H9 (cell line): ENCODE measurements at regions not wholly inside any gene's neighbourhood (a gene's known extent, or its start where the extent isn't known, plus 50 kb on each side); places are given as distances from the start of the nearest gene placed in this dataset.

Experiments
- DNase-seq: peaks from one replicate; pipeline ENCODE4 v3.0.0-alpha.2; 2017
- H2AFZ ChIP-seq: one replicate; pipeline ENCODE4 v1.6.1; 2013; ENCODE audit warnings: mild to moderate bottlenecking, low read length, control low read depth, moderate library complexity
- H2AK5ac ChIP-seq: 2 replicates; pipeline ENCODE4 v1.6.1; 2013; ENCODE audit warnings: low read length, control low read depth, mixed read lengths; ENCODE audit not compliant: insufficient read length
- H2BK120ac ChIP-seq: one replicate; pipeline ENCODE4 v1.6.1; 2013; ENCODE audit warnings: low read depth, mild to moderate bottlenecking, low read length, control low read depth, inconsistent platforms; ENCODE audit not compliant: poor library complexity, severe bottlenecking
- H2BK12ac ChIP-seq: 2 replicates; pipeline ENCODE4 v1.6.1; 2013; ENCODE audit warnings: low read length, control low read depth, mixed read lengths, low read depth; ENCODE audit not compliant: insufficient read length
- H2BK15ac ChIP-seq: 2 replicates; pipeline ENCODE4 v1.6.1; 2013; ENCODE audit warnings: low read depth, low read length, control low read depth
- H2BK20ac ChIP-seq: one replicate; pipeline ENCODE4 v1.6.1; 2013; ENCODE audit warnings: low read depth, mild to moderate bottlenecking, low read length, control low read depth, inconsistent platforms; ENCODE audit not compliant: poor library complexity, severe bottlenecking
- H2BK5ac ChIP-seq: 2 replicates; pipeline ENCODE4 v1.6.1; 2013; ENCODE audit warnings: low read length, control low read depth, mixed read lengths; ENCODE audit not compliant: insufficient read length
- H3K14ac ChIP-seq: 2 replicates; pipeline ENCODE4 v1.6.1; 2013; ENCODE audit warnings: low read length, control low read depth; ENCODE audit not compliant: insufficient read depth
- H3K18ac ChIP-seq: 2 replicates; pipeline ENCODE4 v1.6.1; 2013; ENCODE audit warnings: low read depth, mild to moderate bottlenecking, mixed read lengths, low read length, control low read depth; ENCODE audit not compliant: insufficient read length
- H3K23ac ChIP-seq: 2 replicates; pipeline ENCODE4 v1.6.1; 2013; ENCODE audit warnings: low read length, control low read depth, mixed read lengths, low read depth; ENCODE audit not compliant: insufficient read length
- H3K23me2 ChIP-seq: 2 replicates; pipeline ENCODE4 v1.6.1; 2013; ENCODE audit warnings: low read depth, mild to moderate bottlenecking, mixed read lengths, low read length, control low read depth; ENCODE audit not compliant: insufficient read length, poor library complexity, severe bottlenecking
- H3K27ac ChIP-seq: 2 replicates; pipeline ENCODE4 v1.5.1; 2013; ENCODE audit warnings: low read length, control low read depth, mixed read lengths, low read depth; ENCODE audit not compliant: insufficient read length
- H3K27me3 ChIP-seq: 2 replicates; pipeline ENCODE4 v1.6.1; 2013; ENCODE audit warnings: low read length, control low read depth, inconsistent platforms; ENCODE audit not compliant: insufficient read depth
- H3K4ac ChIP-seq: 2 replicates; pipeline ENCODE4 v1.6.1; 2013; ENCODE audit warnings: low read depth, mild to moderate bottlenecking, control low read depth, inconsistent platforms, low read length, moderate library complexity
- H3K4me1 ChIP-seq: 2 replicates; pipeline ENCODE4 v1.6.1; 2013; ENCODE audit warnings: low read length, control low read depth, inconsistent platforms; ENCODE audit not compliant: insufficient read depth
- H3K4me2 ChIP-seq: 2 replicates; pipeline ENCODE4 v1.6.1; 2013; ENCODE audit warnings: low read length, control low read depth, mixed read lengths; ENCODE audit not compliant: insufficient read length, insufficient read depth
- H3K56ac ChIP-seq: 2 replicates; pipeline ENCODE4 v1.6.1; 2013; ENCODE audit warnings: low read depth, mild to moderate bottlenecking, mixed read lengths, low read length, control low read depth; ENCODE audit not compliant: insufficient read length
- H3K79me1 ChIP-seq: 2 replicates; pipeline ENCODE4 v1.6.1; 2013; ENCODE audit warnings: low read depth, mild to moderate bottlenecking, moderate library complexity, low read length, control low read depth, inconsistent platforms; ENCODE audit not compliant: insufficient read depth, poor library complexity, severe bottlenecking
- H3K79me2 ChIP-seq: 2 replicates; pipeline ENCODE4 v1.6.1; 2013; ENCODE audit warnings: low read length, control low read depth, inconsistent platforms; ENCODE audit not compliant: insufficient read depth
- H3K9ac ChIP-seq: 2 replicates; pipeline ENCODE4 v1.6.1; 2013; ENCODE audit warnings: low read length, control low read depth, mixed read lengths; ENCODE audit not compliant: insufficient read length; ENCODE audit errors: extremely low read depth
- H3K9me3 ChIP-seq: one replicate; pipeline ENCODE4 v1.6.1; 2013; ENCODE audit warnings: low read depth, low read length, inconsistent platforms; ENCODE audit not compliant: control insufficient read depth
- H3T11ph ChIP-seq: one replicate; pipeline ENCODE4 v1.6.1; 2013; ENCODE audit warnings: mild to moderate bottlenecking, low read length, control low read depth, inconsistent platforms
- H4K20me1 ChIP-seq: one replicate; pipeline ENCODE4 v1.6.1; 2013; ENCODE audit not compliant: control insufficient read depth, insufficient read length, insufficient read depth
- H4K5ac ChIP-seq: 2 replicates; pipeline ENCODE4 v1.6.1; 2013; ENCODE audit warnings: low read depth, mild to moderate bottlenecking, mixed read lengths, low read length, control low read depth; ENCODE audit not compliant: insufficient read length
- H4K8ac ChIP-seq: replicated peaks from 2 replicates; pipeline ENCODE4 v1.6.1; 2013; ENCODE audit warnings: low read length, control low read depth, mixed read lengths, low read depth; ENCODE audit not compliant: insufficient read length
- H4K91ac ChIP-seq: 2 replicates; pipeline ENCODE4 v1.6.1; 2013; ENCODE audit warnings: low read depth, mild to moderate bottlenecking, moderate library complexity, mixed read lengths, low read length, control low read depth; ENCODE audit not compliant: insufficient read length
- H3K27ac Mint-ChIP-seq, 3 experiments: 2 replicates in 2 of 3; 3 replicates in 1 of 3; pipeline ENCODE4 v1.8.0; 2020 to 2021; ENCODE audit warnings: mixed read lengths in 3 of 3, mild to moderate bottlenecking in 1 of 3, moderate library complexity in 1 of 3
- H3K27me3 Mint-ChIP-seq: 2 replicates; pipeline ENCODE4 v1.8.0; 2021; ENCODE audit warnings: low read depth, mild to moderate bottlenecking, moderate library complexity, mixed read lengths
- H3K36me3 Mint-ChIP-seq, 3 experiments: 2 replicates in 2 of 3; 3 replicates in 1 of 3; pipeline ENCODE4 v1.8.0; 2020 to 2021; ENCODE audit warnings: low read depth in 3 of 3, mixed read lengths in 3 of 3; ENCODE audit not compliant: insufficient read depth in 1 of 3
- H3K4me1 Mint-ChIP-seq, 2 experiments: 2 replicates each; pipeline ENCODE4 v1.8.0; 2020; ENCODE audit warnings: mixed read lengths in 2 of 2
- H3K4me3 Mint-ChIP-seq, 2 experiments: 2 replicates in 1 of 2; 3 replicates in 1 of 2; pipeline ENCODE4 v1.8.0; 2020 to 2021; ENCODE audit warnings: mild to moderate bottlenecking in 2 of 2, mixed read lengths in 2 of 2, moderate library complexity in 1 of 2
- H3K9me3 Mint-ChIP-seq, 2 experiments: 2 replicates in 1 of 2; 3 replicates in 1 of 2; pipeline ENCODE4 v1.8.0; 2020; ENCODE audit warnings: mild to moderate bottlenecking in 2 of 2, mixed read lengths in 2 of 2, moderate library complexity in 1 of 2
- CTCF ChIP-seq: fragments of 200-600 bp; sonication (generic); conservative IDR thresholded peaks from 3 replicates; pipeline ENCODE4 v1.8.0; 2021; ENCODE audit warnings: antibody characterized with exemption, mild to moderate bottlenecking
- WGBS: extraction: QIAGEN DNeasy Blood & Tissue Kit; methylation state at CpG from one replicate; pipeline ENCODE4 v1.1.7; 2013; ENCODE audit warnings: missing lambda C conversion rate, low lambda C conversion rate, mixed read lengths; ENCODE audit not compliant: insufficient read length; ENCODE audit errors: extremely low coverage; 5-methylcytosine and 5-hydroxymethylcytosine counted together

GRCh38 chr6:81126150-81126549 lies 626.3 kb downstream of the TENT5A start:
- DNase-seq = no peak
- H3K9me3 Mint-ChIP-seq = peaks cover 0 to 2% of the 10 kb centered on the region in 2 experiments; a peak in 1 of 5 replicates
- Histone ChIP-seq H3K56ac (no peak overlapping the region), H3T11ph (no peak overlapping the region), H2BK12ac (no peak overlapping the region), H3K18ac (no peak overlapping the region), H3K79me2 (no peaks in the 10 kb centered on the region), H4K91ac (no peak overlapping the region), H3K27me3 (no peaks in the 10 kb centered on the region), H3K4ac (no peak overlapping the region), H3K23ac (no peak overlapping the region), H2BK120ac (no peak overlapping the region), H2AFZ (no peak overlapping the region), H2BK20ac (no peak overlapping the region), H4K8ac (no peak overlapping the region), H3K9me3 (no peaks in the 10 kb centered on the region), H2BK5ac (no peak overlapping the region), H3K4me2 (no peak overlapping the region), H3K14ac (no peak overlapping the region), H3K27ac (no peak overlapping the region), H4K5ac (no peak overlapping the region), H3K4me1 (no peaks in the 10 kb centered on the region), H3K79me1 (no peaks in the 10 kb centered on the region), H3K9ac (no peak overlapping the region), H4K20me1 (no peaks in the 10 kb centered on the region), H2BK15ac (no peak overlapping the region), H3K23me2 (no peaks in the 10 kb centered on the region), H2AK5ac (no peak overlapping the region)
- H3K36me3 Mint-ChIP-seq = no peaks in the 10 kb centered on the region
- TF ChIP-seq CTCF = no peak
- no peak overlapping the region for H3K27ac Mint-ChIP-seq
- no peak overlapping the region for H3K4me3 Mint-ChIP-seq
- no peaks in the 10 kb centered on the region for H3K4me1 Mint-ChIP-seq
- H3K27me3 Mint-ChIP-seq = no peaks in the 10 kb centered on the region
- WGBS = no CpG with 5 or more reads among the region's 2 CpGs
